ENCODE measurements at regions not wholly inside any gene's neighbourhood (a gene's known extent, or its start where the extent isn't known, plus 50 kb on each side); places are given as distances from the start of the nearest gene placed in this dataset.
"Not testable (repeated sequence)": the region's sequence is repeated elsewhere in the genome, so short reads cannot be mapped to it uniquely, and the experiment has no call there.

GRCh38 chr16:52920331-52920730 is 132.4 kb downstream of the CHD9NB start:
- no TSS peak for BruUV-seq (replicated peaks)
- Histone ChIP-seq H3F3A (ENCODE audit: insufficient read depth, low read depth) (no peaks in the 10 kb centered on the region), H3K27ac (no peak overlapping the region), H3K27me3 (ENCODE audit: insufficient read depth, low read depth) (peaks cover 31% of the 10 kb centered on the region), H3K4me1 (replicated peaks; ENCODE audit: insufficient read depth) (no peaks in the 10 kb centered on the region), H3K4me2 (no peak overlapping the region), H3K9me3 (ENCODE audit: insufficient read depth, low read depth) (no peaks in the 10 kb centered on the region), H2AFZ (no peak overlapping the region), H3K36me3 (ENCODE audit: low read depth) (no peaks in the 10 kb centered on the region), H3K4me3 (no peak overlapping the region), H3K9me2 (ENCODE audit: insufficient read depth) (no peaks in the 10 kb centered on the region), H3K79me2 (ENCODE audit: low read depth) (no peaks in the 10 kb centered on the region), H4K20me1 (ENCODE audit: insufficient read depth) (no peaks in the 10 kb centered on the region; the same call in 1 of the 2 replicates)
- intact Hi-C loops (cut with micrococcal nuclease; ENCODE audit: unreplicated experiment), result no loop called here
- DNase-seq, result no peak
- ChIA-PET POLR2A (ENCODE audit: unreplicated experiment) (no interaction called here), CTCF (no interaction called here)
- TF ChIP-seq CTCF (conservative IDR thresholded peaks at IDR 0.05) (no peak), EZH2 (IDR thresholded peaks at IDR 0.05; ENCODE audit: low read depth) (no peak)

DNA sequence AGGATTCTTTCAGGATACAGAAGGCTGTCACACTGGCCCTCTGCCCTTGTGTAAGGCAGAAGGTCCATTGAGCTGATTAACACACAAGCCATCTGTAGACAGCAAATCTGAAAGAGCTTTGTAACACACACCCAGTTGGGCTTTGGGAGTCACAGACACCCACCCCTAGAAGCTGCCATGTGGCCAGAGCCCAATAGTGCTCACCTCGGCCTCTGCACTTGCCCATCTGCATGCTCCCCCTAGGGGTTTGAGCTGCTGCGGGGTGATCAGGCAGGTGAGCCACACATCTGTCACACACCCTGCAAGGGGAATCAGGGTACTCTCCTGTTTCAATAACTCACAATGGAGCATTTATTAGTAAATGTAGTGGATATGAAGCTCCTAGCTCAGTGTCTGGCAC is 138.3 kb downstream of the CHD9NB start:
- no peak for TF ChIP-seq EZH2 (IDR thresholded peaks at IDR 0.05; ENCODE audit: low read depth)
- TF ChIP-seq CTCF (conservative IDR thresholded peaks at IDR 0.05), result no peak
- Histone ChIP-seq H3F3A (ENCODE audit: insufficient read depth, low read depth) (no peaks in the 10 kb centered on the region), H3K27me3 (ENCODE audit: insufficient read depth, low read depth) (peaks cover 23% of the 10 kb centered on the region), H3K4me2 (no peak overlapping the region), H3K4me1 (replicated peaks; ENCODE audit: insufficient read depth) (no peaks in the 10 kb centered on the region), H3K79me2 (ENCODE audit: low read depth) (no peaks in the 10 kb centered on the region), H4K20me1 (ENCODE audit: insufficient read depth) (no peaks in the 10 kb centered on the region), H3K9me3 (ENCODE audit: insufficient read depth, low read depth) (no peaks in the 10 kb centered on the region), H2AFZ (no peak overlapping the region), H3K9me2 (ENCODE audit: insufficient read depth) (no peaks in the 10 kb centered on the region), H3K27ac (no peak overlapping the region), H3K36me3 (ENCODE audit: low read depth) (no peaks in the 10 kb centered on the region), H3K4me3 (no peak overlapping the region)
- CTCF ChIA-PET, result interaction anchor here (1.1 kb wide), 1 partner anchor 723 kb away, joined by 3 read pairs; no protein-coding TSS in a partner anchor
- intact Hi-C loops (cut with micrococcal nuclease; ENCODE audit: unreplicated experiment), result no loop called here
- BruUV-seq (replicated peaks), result no TSS peak
- POLR2A ChIA-PET (ENCODE audit: unreplicated experiment), result interaction anchor here (0.7 kb wide), 1 partner anchor 53 kb away, joined by 5 read pairs; no protein-coding TSS in a partner anchor
- DNase-seq, result no peak

- H3K27ac ChIP-seq, result no peak overlapping the region
- TF ChIP-seq EZH2 (IDR thresholded peaks at IDR 0.05; ENCODE audit: low read depth) (no peak), CTCF (conservative IDR thresholded peaks at IDR 0.05) (peak; percentile 81)
- H4K20me1 ChIP-seq (ENCODE audit: insufficient read depth), result no peaks in the 10 kb centered on the region
- H3K79me2 ChIP-seq (ENCODE audit: low read depth), result no peaks in the 10 kb centered on the region
- H3K36me3 ChIP-seq (ENCODE audit: low read depth), result no peaks in the 10 kb centered on the region
- no peak overlapping the region for H3K4me3 ChIP-seq
- CTCF ChIA-PET, result interaction anchor here (0.6 kb wide), 1 partner anchor 117 kb away, joined by 7 read pairs; no protein-coding TSS in a partner anchor
- H3F3A ChIP-seq (ENCODE audit: insufficient read depth, low read depth), result no peaks in the 10 kb centered on the region
- peak in 1 of 2 experiments; percentile 44 for DNase-seq
- no peaks in the 10 kb centered on the region for H3K9me3 ChIP-seq (ENCODE audit: insufficient read depth, low read depth)
- H3K9me2 ChIP-seq (ENCODE audit: insufficient read depth), result no peaks in the 10 kb centered on the region
- POLR2A ChIA-PET (ENCODE audit: unreplicated experiment), result no interaction called here
- peaks cover 11% of the 10 kb centered on the region; the same call in 1 of the 2 replicates for H3K27me3 ChIP-seq (ENCODE audit: insufficient read depth, low read depth)
- no TSS peak for BruUV-seq (replicated peaks)
- H3K4me1 ChIP-seq (replicated peaks; ENCODE audit: insufficient read depth), result no peaks in the 10 kb centered on the region
- H3K4me2 ChIP-seq, result no peak overlapping the region
- intact Hi-C loops (cut with micrococcal nuclease; ENCODE audit: unreplicated experiment), result loop anchor here (1.0 kb wide), 1 partner anchor 721 kb away; no protein-coding TSS in a partner anchor
- H2AFZ ChIP-seq, result no peak overlapping the region
Observed at GRCh38 chr16:52912565-52913173, 140.0 kb downstream of the CHD9NB start.

GRCh38 chr16:52908057-52908456 is 144.6 kb downstream of the CHD9NB start:
- H4K20me1 ChIP-seq (ENCODE audit: insufficient read depth); H2AFZ ChIP-seq; H3K79me2 ChIP-seq (ENCODE audit: low read depth); H3K36me3 ChIP-seq (ENCODE audit: low read depth); H3K27me3 ChIP-seq (ENCODE audit: insufficient read depth, low read depth); CTCF ChIA-PET; H3K9me3 ChIP-seq (ENCODE audit: insufficient read depth, low read depth); intact Hi-C loops (cut with micrococcal nuclease; ENCODE audit: unreplicated experiment); H3K4me1 ChIP-seq (replicated peaks; ENCODE audit: insufficient read depth); H3K9me2 ChIP-seq (ENCODE audit: insufficient read depth); H3K4me2 ChIP-seq; POLR2A ChIA-PET (ENCODE audit: unreplicated experiment); DNase-seq; BruUV-seq (replicated peaks); H3K4me3 ChIP-seq; H3F3A ChIP-seq (ENCODE audit: insufficient read depth, low read depth); H3K27ac ChIP-seq: not testable (repeated sequence)

Data from PC-9 (cell line).